ENCODE measurements at regions not wholly inside any gene's neighbourhood (a gene's known extent, or its start where the extent isn't known, plus 50 kb on each side); places are given as distances from the start of the nearest gene placed in this dataset.

GRCh38 chr14:76947078-76947837, 81.2 kb downstream of the IRF2BPL start (continued):
- TF ChIP-seq MTA3 (IDR thresholded peaks at IDR 0.05; ENCODE audit: borderline replicate concordance, low read length), result no peak
- no peak for TF ChIP-seq RELA (IDR thresholded peaks at IDR 0.05; ENCODE audit: borderline replicate concordance, partially characterized antibody)
- TF ChIP-seq TBL1XR1 (IDR thresholded peaks at IDR 0.05; ENCODE audit: low read depth, low read length), result peak; percentile 71
- TF ChIP-seq TCF7 (IDR thresholded peaks at IDR 0.05; ENCODE audit: borderline replicate concordance), result no peak
- 0 out of 2 replicates have a peak, but pooled peaks have one; percentile 44 for TF ChIP-seq STAT3 (IDR thresholded peaks at IDR 0.05; ENCODE audit: low read depth, low read length)
- TF ChIP-seq ATF7 (IDR thresholded peaks at IDR 0.05; ENCODE audit: low read depth), result no peak
- TF ChIP-seq ZNF24 (IDR thresholded peaks at IDR 0.05), result peak; percentile 32; the same call in 1 of the 2 replicates
- TF ChIP-seq NFYB (IDR thresholded peaks at IDR 0.05; ENCODE audit: insufficient read depth, low read depth, low read length), result no peak
- TF ChIP-seq E2F8 (IDR thresholded peaks at IDR 0.05; ENCODE audit: low read depth, partially characterized antibody), result no peak
- no peak for TF ChIP-seq PAX8 (IDR thresholded peaks at IDR 0.05)
- TF ChIP-seq YBX1 (IDR thresholded peaks at IDR 0.05), result no peak
- no peak for TF ChIP-seq ZNF622 (IDR thresholded peaks at IDR 0.05)
- TF ChIP-seq ZZZ3 (IDR thresholded peaks at IDR 0.05; ENCODE audit: control insufficient read depth, insufficient read length, low read depth), result no peak
- no peak for TF ChIP-seq NR2C1 (IDR thresholded peaks at IDR 0.05)
- TF ChIP-seq PAX5 (IDR thresholded peaks at IDR 0.05; ENCODE audit: borderline replicate concordance, low read depth, low read length), result peak; percentile 27; the same call in 1 of the 2 replicates
- TF ChIP-seq BCL11A (IDR thresholded peaks at IDR 0.05; ENCODE audit: low read depth, low read length), result 0 out of 2 replicates have a peak, but pooled peaks have one; percentile 4
- no peak for TF ChIP-seq FOS (IDR thresholded peaks at IDR 0.05; ENCODE audit: borderline replicate concordance, extremely low read depth, insufficient read length)
- TF ChIP-seq PKNOX1 (IDR thresholded peaks at IDR 0.05), result no peak
- peak; percentile 67; the same call in 1 of the 2 replicates for TF ChIP-seq STAT1 (conservative IDR thresholded peaks at IDR 0.05)
- TF ChIP-seq SIX5 (IDR thresholded peaks at IDR 0.05; ENCODE audit: low read depth, low read length, severe bottlenecking), result no peak
- TF ChIP-seq ZBTB33 (IDR thresholded peaks at IDR 0.05), result no peak
- no peak for TF ChIP-seq EZH2 (IDR thresholded peaks at IDR 0.05; ENCODE audit: borderline replicate concordance, control insufficient read depth, low read depth, low read length)

All from GM12878 (cell line).